Activated T-cell treated with anti-CD3 and anti-CD28 coated beads for 48 hours (primary cell): ENCODE measurements at regions not wholly inside any gene's neighbourhood (a gene's known extent, or its start where the extent isn't known, plus 50 kb on each side); places are given as distances from the start of the nearest gene placed in this dataset.
"Not testable (repeated sequence)": the region's sequence is repeated elsewhere in the genome, so short reads cannot be mapped to it uniquely, and the experiment has no call there.

Experiments
- DNase-seq: peaks from one replicate; pipeline ENCODE4 v3.0.0-alpha.2; 2020; ENCODE audit warnings: low read depth

DNA sequence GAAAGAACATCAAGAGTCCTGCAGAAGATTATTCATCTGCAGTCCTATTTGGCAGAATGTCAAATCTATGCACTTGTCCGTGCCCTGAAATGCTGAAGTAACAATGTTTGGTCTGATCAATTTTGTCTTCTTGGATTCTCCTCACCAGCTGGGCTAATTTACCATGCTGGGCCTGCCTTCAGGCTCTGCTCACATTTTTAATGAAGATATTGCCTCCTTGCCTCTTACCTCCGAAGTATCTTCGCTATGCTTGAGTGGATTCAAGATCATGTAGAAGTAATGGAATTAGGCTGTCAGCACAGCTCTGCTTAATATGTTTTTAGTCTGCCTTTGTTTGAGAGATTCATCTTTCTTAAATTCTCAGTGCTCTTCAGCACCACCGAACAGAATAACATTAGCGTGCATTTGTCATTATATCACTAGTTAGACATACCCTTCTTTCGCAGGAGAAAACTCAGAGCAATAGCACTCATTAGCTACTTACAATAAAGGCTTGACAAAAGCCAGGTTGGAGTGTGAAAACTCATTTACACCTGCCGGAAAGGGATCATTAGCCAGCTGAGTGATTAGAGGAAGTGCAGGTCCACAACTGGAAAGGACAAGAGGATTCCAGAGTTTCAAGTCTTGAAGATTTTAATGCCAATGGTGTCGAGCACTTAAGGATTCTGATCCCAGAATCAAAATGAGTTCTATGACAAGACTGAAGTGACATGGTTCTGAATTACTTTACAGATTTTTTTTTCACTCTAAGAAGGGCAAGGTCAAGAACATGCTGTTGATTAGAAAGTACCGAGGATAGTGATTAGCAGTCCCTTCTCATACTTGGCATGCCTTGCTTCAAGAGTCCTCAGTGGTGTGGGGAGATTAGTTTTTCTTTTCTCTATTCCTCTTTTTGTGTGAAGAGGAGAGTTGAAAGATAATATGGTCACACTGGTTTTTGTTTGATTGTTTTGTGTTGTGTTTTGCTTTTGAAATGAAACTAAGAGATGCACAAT is 405.6 kb upstream of the TOM1L1 start:
- DNase-seq: no peak

DNA sequence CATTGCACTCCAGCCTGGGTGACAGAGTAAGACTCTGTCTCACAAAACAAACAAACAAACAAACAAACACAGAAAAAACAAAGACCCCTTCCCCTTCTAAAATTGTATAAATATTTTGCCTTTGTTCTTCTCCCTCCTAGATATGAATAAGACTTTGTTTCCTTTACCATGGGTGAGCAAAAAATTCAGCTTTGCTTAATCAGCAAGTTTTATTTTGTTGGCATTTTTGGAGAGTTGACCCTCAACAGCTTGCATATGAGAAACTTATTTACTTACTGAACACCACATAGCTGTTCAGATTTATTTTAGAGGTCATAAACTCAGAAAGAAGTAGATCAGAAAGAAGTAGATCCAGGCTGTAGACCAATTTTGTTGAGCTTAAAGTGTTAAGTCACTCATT is 395.2 kb upstream of the TOM1L1 start:
- DNase-seq: no peak

DNA sequence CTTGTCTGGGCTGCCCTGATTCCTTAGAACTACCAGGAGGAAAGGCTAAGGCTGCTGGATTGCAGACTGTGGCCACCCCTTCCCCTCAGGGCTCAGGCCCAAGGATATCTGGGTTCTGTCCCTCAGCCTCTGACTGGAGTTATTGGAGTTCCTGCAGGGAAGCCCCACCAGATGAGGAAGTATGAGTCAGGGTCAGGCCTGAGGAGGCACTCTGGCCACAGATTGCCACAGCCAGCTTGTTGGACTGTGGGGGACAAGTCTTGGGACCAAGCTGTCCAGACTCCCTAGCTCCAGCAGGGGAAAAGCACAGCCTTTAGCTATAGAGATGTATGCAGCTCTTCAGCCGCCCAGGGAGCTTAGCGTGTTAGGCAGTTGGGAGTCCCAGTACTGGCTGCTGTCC is 381.9 kb upstream of the TOM1L1 start:
- DNase-seq: no peak

DNA sequence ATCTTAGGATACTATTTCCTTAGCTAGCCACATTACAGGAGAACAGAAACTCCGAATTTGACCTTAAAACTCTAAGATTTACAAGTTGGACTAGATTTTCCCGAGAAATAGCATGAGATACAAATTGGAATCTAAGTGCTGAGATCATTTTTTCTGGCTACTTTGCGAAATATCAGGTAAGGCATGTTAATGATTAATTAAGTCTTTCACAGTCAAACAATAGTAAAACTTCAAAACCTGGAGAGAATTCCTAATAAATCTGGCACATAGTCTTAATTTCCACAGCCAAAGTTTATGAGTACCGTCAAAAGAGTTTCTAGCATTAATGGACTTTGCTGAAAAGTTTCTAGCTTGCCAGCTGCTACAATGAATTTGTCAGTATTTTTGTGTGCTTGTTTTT is 379.5 kb upstream of the TOM1L1 start:
- no peak for DNase-seq

DNA sequence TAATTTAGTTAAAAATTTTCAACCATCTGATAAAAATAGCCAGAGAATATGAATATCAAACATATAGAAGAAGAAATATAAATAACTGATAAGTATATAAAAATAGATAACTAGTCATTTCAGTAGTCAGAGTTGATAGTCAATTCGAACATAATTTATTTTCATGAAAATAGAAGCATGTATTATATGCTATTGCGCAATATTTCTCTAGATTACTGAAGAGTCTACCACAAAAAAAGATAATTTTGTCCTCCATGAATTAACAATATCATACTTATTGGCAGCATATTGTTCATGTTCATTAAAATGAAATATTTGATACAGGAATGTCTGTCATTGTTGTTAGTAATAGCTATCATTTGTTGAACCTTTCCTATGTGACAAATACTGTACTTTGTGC is 376.2 kb upstream of the TOM1L1 start:
- DNase-seq: no peak

DNA sequence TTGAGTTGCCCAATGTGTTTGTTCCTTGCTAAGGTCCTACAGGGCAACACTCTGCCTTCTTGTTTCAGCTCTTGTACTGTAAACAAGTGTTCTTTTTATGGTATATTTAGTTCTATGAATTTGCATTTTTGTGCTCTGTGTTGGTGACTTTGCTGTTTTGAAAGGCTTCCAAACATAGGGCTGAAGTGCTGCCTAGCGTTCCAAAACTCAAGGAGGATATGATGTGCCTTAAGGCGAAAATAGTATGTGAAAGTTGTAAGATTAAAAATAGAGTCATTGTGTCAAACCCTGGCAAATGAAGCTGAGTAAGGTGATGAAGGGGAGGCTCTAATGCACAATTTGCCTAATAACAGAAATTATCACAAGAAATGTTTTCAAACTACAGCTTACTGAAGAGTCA is 372.7 kb upstream of the TOM1L1 start:
- DNase-seq: no peak

DNA sequence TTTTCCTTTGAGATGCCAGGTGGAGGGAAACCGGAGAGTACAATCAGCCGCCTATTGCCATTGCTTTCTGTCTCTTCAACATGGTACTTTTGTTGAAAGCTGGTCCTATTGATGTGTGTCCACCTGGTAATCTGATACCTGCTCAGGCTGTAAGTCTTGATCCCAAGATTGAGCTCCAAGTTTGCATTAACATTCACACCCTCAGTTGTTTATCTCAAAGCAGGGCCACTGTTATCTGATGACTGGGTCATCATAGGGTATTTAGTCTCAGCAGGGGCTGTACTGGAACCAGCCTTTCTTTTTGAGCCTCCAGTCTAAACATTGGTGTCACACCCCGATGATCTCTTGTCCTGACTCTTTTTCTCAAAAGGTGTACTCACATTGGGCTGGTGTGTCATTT is 370.3 kb upstream of the TOM1L1 start:
- DNase-seq: no peak

DNA sequence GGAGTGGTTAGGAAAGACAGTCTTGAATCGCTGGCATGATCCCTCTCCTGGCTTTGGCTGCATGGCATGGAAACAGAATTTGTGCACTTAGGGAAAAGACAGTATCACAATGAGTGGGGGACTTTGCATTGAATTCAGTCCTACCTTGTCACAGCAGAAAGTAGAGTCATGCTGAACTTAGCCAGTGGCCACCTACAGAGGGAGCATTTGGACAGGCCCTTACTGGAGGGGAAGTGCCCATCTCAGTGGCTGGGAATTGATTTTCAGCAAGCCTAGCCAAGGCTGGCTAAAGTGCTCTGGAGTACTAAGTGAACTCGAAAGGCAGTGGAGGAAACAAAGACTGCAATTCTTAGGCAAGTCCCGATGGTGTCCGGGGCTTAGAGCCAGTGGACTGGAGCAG is 364.3 kb upstream of the TOM1L1 start:
- DNase-seq: no peak

DNA sequence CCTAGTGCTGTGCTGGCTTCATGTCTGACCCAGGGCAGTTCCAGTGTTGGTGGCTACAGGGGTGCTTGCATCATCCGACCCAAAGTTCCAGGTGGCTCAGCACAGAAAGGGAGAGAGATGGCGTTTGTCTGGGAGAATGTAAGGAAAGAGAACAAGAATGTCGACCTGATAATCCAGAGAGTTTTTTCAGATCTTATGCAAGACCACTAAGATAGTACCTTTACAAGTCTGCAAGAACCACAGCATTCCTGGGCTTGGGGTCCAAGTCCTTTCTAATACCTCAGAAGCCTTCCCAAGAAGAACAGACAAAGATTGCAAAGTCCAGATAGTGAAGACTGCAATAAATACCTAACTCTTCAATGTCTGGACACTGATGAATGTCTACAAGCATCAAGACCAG is 363.0 kb upstream of the TOM1L1 start:
- DNase-seq: no peak

DNA sequence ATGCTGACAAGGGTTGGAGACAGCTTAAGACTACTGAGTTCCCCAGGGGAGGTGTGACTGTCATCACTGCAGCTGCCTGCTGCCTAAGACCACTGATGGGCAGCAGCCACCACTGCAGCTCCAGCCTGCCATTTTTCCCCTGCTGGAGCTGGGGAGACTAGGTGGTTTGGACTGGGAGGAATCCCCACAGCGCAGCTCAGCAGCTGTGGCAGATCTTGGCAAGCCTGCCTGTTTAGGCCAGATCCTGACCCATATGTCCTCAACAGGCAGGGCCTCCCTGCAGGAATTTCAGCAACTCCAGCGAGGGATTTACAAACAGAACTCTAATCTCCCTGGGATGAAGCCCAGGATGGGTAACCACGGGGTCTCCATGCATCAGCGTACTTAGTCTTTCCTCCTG is 356.4 kb upstream of the TOM1L1 start:
- no peak for DNase-seq

DNA sequence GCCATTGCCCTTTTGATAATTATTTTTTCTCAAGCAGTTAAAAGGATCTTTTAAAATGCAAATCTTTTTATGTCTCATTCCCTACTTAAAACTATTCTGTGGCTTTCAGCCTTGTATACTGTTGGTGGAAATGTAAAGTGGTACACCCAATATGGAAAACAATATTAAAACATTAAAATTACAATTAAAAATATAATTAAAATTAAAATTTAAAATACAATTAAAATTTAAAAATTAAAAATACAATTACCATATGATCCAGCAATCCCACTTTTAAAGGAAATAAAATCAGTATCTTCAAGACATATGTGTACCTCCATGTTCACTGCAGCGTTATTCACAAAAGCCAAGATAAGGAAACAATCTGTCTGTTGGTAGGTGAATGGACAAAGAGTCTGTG is 340.8 kb upstream of the TOM1L1 start:
- DNase-seq: no peak

DNA sequence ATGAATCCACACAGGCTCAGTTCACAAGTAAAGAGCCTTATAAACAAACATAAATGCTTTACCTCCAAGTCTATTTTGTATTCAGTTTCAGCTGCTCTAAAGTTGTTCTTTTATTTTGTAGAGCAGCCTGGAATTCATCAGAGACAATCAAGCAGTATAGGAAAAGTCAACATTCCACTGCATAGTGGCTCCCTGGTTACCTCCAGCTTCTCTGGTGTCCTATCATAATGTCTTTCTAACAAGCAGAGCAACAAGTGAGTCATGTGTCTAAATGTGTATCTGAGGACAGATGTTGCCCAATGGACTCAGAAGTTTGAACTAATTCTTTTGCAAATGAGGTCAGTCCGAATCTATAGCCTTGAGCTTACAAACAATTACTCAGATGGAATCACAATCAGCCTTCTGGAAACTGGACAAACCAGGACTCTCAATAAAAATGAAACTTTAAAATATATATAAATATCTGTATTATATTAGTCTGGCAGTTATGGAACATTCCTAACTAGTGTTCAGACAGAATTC is 292.0 kb upstream of the TOM1L1 start:
- no peak for DNase-seq

DNA sequence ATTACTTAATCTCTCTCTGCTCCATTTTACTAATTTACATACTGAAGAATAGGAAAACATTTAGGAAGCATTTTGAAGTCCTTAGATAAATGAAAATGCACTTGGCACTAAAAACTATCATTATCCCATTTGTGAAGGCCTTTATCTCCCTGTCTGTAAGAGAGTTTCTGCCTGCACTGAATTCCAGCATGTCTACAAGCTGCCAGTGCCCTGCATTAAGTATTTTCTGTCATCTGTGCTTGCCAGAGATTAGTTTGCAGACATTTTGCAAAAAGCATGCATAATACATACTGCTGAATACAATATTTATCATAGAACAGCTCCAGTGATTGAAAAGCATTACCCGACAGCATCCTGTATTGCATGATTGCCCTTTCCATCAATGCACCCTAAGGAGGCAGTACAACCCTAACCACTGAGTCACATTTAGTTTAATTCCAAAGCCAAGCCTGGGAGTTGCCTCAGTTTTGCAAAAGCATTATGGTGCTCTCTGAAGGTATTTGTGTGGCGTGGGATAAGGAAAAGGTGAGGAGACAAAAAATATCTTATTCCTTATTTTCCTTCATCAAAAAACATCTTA is 280.2 kb upstream of the TOM1L1 start:
- no peak for DNase-seq

DNA sequence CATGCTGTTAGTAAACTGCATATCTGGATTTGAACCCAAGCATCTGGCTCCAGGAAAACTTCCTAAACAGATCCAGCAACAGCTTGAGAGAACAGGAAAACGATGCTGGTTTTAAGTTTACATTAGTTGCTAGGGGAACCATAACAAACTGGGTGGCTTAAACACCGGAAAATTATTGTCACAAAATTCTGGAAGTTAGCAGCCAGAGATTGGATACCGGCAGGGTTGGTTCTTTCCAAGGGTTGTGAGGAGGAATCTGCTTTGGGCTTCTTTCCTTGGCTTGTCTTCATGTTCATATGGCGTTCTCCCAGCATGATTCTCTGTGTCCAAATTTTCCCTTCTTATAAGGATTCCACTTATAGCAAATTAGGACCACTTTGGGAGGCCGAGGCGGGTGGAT is 276.9 kb upstream of the TOM1L1 start:
- no peak for DNase-seq

DNA sequence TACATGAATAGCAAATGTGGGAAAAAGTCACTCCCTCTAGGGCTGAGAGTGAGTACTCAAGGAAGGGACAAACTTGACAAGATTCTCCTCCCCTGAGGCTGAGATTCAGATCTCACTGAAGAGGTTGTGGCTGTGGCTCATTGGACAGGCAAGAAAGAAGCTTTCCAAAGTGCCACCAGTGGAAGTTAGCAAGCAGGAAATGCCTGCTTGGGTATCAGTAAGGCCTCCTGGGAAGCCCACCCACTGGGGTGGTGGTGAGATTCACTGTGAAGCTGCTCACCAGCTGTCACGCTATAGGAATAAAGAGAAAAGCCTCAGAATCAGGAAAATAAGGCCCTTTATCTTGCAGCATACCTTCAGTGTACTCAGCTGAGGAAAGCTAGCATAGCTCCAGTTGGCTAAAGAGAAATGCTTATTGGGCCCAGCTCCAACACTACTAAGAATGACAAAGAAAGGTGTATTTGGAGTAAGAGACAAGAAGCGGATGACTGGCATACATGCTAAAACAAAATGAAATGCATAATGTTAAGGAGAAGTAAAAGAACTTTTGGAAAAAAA is 274.4 kb upstream of the TOM1L1 start:
- no peak for DNase-seq

DNA sequence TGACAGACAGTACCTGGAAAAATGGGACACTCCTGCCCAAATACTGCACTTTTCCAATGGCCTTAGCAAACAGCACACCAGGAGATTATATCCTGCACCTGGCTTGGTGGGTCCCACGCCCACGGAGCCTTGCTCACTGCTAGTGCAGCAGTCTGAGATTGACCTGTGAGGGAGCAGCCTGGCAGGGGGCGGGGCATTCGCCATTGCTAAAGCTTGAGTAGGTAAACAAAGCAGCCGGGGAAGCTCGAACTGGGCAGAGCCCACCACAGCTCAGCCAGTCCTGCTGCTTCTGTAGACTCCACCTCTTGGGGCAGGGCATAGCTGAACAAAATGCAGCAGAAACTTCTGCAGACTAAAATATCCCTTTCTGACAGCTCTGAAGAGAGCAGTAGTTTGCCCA is 261.2 kb upstream of the TOM1L1 start:
- DNase-seq: not testable (repeated sequence)

DNA sequence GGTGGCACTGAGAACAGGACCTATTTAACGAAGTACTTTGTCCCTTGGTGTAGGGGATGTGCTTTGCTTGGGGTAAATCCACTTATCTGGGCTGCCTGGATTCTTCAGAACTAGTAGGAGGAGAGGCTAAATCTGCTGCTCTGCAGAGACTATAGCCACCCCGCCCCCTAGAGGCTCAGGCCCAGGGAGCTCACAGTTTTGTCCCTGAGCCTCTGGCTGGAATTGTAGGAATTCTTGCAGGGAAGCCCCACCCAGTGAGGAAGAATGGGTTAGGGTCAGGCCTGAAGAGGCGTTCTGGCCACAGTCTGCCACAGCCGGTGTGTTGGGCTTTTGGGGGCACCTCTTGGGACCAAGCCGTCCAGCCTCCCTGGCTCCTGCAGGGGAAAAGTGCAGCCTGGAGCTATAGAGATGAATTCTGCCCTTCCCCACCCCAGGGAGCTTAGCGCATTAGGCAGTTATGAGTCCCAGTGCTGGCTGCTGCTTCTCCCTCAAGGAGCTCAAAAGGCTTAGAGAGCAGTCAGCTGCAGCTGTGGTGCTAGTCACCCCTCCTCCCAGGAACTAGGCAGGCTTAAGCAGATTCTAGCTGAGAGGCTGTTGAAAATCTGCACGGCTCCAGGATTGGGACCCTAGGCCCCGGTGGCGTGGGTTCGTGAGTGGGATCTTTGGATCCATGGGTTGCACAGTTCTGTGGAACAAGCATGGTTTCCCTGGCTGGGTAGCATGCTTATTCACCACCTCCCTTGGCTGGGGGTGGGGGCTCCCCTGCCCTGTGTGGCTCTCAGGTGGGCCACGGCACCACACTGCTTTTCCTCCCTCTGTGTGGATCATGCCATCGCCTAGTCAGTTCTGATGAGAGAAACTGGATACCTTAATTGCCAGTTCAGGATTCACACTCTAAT is 237.4 kb upstream of the TOM1L1 start:
- DNase-seq: no peak

DNA sequence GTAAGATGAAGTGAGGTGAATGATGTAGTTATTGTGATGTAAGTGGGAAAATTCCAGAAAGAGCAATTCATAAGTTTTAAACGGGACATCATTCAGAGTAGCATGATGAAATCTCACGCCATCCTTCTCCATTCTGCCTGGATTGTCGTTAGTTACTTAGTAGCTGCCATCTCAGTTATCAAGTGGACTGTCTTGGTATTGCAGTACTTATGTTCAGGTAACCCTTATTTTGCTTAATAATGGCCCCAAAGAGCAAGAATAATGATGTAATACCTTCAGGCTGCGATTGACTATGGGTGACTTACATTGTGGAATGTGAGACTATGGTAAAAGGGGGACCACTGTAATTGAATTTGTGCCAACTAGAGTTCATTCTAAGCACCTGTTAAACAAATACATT is 234.1 kb upstream of the TOM1L1 start:
- DNase-seq: no peak

DNA sequence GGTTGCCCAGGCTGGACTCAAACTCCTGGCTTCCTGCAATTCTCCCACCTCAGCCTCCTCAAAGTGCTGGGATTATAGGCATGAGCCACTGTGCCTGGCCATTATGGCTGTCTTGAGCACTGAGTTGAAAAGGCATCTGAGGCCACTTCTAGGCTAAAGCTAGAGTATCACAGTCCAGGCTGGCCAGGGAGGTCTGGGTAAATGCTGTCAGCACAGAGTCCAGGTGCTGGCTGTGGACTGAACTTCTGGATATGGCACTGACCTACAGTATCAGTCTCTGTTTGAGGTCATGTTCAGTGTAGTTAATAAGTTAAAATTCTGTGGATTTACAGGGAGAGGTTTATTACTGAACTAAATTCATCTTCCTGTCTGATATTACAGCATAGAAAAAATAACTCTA is 222.5 kb upstream of the TOM1L1 start:
- DNase-seq: no peak

DNA sequence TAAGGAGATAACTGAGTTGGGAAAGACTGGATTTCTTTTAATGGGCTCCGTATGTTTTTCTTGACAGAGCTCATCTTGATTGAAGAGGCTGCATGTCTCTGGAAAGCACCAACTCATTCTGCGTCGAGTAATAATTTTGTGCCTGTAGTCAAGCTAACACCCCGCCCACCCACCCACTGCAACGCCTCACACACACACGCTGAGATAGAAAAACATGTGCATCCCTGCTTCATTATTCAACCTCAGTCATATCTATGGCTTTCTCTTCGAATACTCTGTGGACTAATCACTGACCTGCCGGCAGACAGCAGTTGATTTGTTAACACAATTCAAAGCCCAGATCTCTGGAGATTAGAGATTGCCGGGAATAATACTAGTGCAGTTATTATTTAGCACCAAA is 220.2 kb upstream of the TOM1L1 start:
- DNase-seq: no peak

DNA sequence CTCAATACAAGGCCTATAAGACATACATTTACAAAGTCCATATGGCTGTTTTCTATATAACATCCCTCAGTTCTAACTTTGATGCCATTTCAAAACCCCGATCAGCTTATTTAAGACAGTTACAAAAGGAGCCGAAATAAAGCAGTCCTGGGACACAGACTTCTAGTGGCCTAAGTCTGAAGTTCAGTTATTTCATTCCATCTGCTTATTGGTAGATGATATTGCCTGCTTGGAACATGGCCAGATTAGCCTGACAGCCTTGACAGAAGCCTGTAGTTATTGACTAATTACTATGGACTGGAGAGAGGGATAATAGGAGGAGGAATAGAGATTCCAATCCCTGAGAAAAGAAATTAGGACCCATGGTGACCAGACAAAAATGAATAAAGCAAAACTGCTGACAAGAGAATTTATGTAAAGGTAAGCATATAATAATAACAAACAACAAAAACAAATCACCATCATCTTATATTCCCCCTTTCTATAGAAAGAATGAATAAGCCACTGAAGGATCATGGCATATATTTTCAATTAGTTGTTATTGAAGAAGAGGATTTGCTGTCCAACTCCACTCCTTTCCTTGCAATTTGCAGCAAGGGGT is 206.3 kb upstream of the TOM1L1 start:
- DNase-seq: no peak

DNA sequence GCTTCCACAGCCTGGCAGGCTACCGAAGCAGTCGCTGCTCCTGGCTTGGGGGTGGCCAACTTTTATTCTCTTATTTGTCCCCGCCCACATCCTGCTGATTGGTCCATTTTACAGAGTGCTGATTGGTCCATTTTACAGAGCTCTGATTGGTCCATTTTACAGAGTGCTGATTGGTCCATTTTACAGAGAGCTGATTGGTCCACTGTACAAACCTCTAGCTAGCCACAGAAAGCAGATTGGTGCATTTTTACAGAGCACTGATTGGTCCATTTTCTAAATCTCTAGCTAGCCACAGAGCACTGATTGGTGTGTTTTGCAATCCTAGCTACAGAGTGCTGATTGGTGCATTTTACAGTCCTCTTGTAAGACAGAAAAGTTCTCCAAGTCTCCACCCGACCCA is 187.9 kb upstream of the TOM1L1 start:
- not testable (repeated sequence) for DNase-seq
